Panc1 (cell line): ENCODE measurements at regions not wholly inside any gene's neighbourhood (a gene's known extent, or its start where the extent isn't known, plus 50 kb on each side); places are given as distances from the start of the nearest gene placed in this dataset.

Experiments
- POLR2AphosphoS5 ChIP-seq: IDR thresholded peaks from 2 replicates; pipeline ENCODE4 v1.6.1; 2012; ENCODE audit warnings: mild to moderate bottlenecking, low read depth, low read length, moderate library complexity
- TCF7L2 ChIP-seq: IDR thresholded peaks from 2 replicates; pipeline ENCODE4 v1.6.1; 2011; ENCODE audit warnings: mild to moderate bottlenecking, low read depth, low read length, inconsistent platforms
- TF ChIP-seq, protein P1 (sequence below): fragments of 450-650 bp; IDR thresholded peaks from 2 replicates; pipeline ENCODE4 v1.5.1; 2017; ENCODE audit warnings: mild to moderate bottlenecking
- TF ChIP-seq, protein P2 (sequence below), 2 experiments: IDR thresholded peaks; 2 replicates each; pipeline ENCODE4 v1.6.1; 2011 to 2012; ENCODE audit warnings: low read depth in 2 of 2, control low read depth in 1 of 2, low read length in 1 of 2, mild to moderate bottlenecking in 1 of 2, moderate library complexity in 1 of 2; ENCODE audit not compliant: insufficient read depth in 1 of 2

DNA sequence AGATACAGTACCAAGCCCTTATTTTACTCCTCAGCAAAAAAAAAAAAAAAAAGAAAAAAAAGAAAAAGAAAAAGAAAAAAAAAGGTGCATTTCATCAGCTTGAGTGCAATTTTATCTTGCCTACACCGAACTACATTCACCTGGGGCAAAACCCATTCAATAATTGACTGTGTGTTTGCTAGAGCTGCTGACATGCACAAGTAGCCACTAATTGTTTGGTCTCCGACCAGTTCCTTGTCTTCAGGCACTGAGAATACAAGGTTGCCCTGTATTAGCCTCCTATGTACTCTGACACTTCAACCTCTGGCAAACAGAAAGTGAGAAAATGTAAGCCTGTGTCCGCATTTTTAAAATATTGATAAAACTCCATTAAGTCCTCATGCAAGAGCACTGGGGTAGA, 1579.4 kb upstream of the LRRTM3 start:
- TF ChIP-seq, protein P1, sequence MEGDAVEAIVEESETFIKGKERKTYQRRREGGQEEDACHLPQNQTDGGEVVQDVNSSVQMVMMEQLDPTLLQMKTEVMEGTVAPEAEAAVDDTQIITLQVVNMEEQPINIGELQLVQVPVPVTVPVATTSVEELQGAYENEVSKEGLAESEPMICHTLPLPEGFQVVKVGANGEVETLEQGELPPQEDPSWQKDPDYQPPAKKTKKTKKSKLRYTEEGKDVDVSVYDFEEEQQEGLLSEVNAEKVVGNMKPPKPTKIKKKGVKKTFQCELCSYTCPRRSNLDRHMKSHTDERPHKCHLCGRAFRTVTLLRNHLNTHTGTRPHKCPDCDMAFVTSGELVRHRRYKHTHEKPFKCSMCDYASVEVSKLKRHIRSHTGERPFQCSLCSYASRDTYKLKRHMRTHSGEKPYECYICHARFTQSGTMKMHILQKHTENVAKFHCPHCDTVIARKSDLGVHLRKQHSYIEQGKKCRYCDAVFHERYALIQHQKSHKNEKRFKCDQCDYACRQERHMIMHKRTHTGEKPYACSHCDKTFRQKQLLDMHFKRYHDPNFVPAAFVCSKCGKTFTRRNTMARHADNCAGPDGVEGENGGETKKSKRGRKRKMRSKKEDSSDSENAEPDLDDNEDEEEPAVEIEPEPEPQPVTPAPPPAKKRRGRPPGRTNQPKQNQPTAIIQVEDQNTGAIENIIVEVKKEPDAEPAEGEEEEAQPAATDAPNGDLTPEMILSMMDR: no peak
- TF ChIP-seq POLR2AphosphoS5 (no peak), TCF7L2 (no peak)
- TF ChIP-seq, protein P2, sequence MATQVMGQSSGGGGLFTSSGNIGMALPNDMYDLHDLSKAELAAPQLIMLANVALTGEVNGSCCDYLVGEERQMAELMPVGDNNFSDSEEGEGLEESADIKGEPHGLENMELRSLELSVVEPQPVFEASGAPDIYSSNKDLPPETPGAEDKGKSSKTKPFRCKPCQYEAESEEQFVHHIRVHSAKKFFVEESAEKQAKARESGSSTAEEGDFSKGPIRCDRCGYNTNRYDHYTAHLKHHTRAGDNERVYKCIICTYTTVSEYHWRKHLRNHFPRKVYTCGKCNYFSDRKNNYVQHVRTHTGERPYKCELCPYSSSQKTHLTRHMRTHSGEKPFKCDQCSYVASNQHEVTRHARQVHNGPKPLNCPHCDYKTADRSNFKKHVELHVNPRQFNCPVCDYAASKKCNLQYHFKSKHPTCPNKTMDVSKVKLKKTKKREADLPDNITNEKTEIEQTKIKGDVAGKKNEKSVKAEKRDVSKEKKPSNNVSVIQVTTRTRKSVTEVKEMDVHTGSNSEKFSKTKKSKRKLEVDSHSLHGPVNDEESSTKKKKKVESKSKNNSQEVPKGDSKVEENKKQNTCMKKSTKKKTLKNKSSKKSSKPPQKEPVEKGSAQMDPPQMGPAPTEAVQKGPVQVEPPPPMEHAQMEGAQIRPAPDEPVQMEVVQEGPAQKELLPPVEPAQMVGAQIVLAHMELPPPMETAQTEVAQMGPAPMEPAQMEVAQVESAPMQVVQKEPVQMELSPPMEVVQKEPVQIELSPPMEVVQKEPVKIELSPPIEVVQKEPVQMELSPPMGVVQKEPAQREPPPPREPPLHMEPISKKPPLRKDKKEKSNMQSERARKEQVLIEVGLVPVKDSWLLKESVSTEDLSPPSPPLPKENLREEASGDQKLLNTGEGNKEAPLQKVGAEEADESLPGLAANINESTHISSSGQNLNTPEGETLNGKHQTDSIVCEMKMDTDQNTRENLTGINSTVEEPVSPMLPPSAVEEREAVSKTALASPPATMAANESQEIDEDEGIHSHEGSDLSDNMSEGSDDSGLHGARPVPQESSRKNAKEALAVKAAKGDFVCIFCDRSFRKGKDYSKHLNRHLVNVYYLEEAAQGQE (IDR thresholded peaks at IDR 0.05; ENCODE audit: insufficient read depth in 1 of 2, low read depth in 2 of 2, low read length in 1 of 2): no peak
